ENCODE measurements at regions not wholly inside any gene's neighbourhood (a gene's known extent, or its start where the extent isn't known, plus 50 kb on each side); places are given as distances from the start of the nearest gene placed in this dataset.

DNA sequence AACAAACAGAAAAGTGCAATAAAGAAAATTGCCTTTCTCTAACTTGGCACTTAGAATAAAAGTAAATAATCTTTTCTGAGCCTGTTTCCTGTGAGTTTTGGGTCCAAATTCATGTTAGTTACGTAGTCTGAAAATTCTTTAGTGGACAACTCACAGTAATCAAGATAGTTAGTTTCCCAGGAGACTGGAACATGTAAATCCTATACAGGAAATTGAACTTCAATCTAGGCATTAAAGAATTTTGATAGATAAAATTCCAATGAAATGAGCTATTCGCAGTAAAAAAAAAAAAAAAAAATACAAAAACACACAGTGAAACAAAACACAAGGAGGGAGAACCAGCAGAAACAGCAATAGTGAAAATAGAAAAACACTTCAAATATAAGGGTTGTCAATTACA lies 83.8 kb upstream of the REG3G start:
- no peak for TF ChIP-seq EZH2 (IDR thresholded peaks at IDR 0.05; ENCODE audit: low read depth)
- TF ChIP-seq, protein P1, sequence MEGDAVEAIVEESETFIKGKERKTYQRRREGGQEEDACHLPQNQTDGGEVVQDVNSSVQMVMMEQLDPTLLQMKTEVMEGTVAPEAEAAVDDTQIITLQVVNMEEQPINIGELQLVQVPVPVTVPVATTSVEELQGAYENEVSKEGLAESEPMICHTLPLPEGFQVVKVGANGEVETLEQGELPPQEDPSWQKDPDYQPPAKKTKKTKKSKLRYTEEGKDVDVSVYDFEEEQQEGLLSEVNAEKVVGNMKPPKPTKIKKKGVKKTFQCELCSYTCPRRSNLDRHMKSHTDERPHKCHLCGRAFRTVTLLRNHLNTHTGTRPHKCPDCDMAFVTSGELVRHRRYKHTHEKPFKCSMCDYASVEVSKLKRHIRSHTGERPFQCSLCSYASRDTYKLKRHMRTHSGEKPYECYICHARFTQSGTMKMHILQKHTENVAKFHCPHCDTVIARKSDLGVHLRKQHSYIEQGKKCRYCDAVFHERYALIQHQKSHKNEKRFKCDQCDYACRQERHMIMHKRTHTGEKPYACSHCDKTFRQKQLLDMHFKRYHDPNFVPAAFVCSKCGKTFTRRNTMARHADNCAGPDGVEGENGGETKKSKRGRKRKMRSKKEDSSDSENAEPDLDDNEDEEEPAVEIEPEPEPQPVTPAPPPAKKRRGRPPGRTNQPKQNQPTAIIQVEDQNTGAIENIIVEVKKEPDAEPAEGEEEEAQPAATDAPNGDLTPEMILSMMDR (conservative IDR thresholded peaks at IDR 0.05): no peak

All from PC-9 (cell line).